ENCODE measurements at regions not wholly inside any gene's neighbourhood (a gene's known extent, or its start where the extent isn't known, plus 50 kb on each side); places are given as distances from the start of the nearest gene placed in this dataset.

DNA sequence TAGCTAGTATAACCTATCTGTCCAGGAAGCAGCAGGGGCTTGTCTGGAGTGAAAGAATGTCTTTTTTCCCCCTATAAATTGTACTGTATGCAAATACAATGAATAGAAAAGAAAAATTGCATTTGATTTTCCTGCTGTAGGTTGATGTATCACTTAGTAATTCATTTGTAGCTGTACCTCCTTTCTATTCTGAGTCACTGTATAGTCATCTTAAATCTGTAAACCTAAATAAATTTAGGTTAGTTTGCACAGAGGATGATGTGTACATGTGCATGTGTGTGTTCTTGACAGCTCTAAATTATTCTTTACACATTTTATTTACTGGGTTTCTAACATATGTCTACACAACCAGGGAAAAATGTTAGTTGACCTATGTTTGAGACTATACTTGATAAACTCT lies 478.7 kb upstream of the CNTNAP5 start:
- no peak for ATAC-seq
- Mint-ChIP-seq H3K27me3 (ENCODE audit: low read depth) (no peaks in the 10 kb centered on the region), H3K36me3 (0 out of 2 replicates have a peak, but pooled peaks cover 5% of the 10 kb centered on the region), H3K27ac (no peak overlapping the region), H3K4me3 (no peak overlapping the region), H3K4me1 (no peaks in the 10 kb centered on the region), H3K9me3 (peaks cover 21% of the 10 kb centered on the region)
- CTCF ChIA-PET, result no interaction called here
- POLR2A ChIA-PET, result no interaction called here
- no peak for TF ChIP-seq CBFB (CRISPR knock-in tag; IDR thresholded peaks at IDR 0.05; ENCODE audit: low read depth)
- no peak for TF ChIP-seq ZNF263 (CRISPR knock-in tag; IDR thresholded peaks at IDR 0.05; ENCODE audit: low read depth)
- no peak for TF ChIP-seq ZBTB21 (CRISPR knock-in tag; IDR thresholded peaks at IDR 0.05; ENCODE audit: borderline replicate concordance)
- TF ChIP-seq, protein P1, sequence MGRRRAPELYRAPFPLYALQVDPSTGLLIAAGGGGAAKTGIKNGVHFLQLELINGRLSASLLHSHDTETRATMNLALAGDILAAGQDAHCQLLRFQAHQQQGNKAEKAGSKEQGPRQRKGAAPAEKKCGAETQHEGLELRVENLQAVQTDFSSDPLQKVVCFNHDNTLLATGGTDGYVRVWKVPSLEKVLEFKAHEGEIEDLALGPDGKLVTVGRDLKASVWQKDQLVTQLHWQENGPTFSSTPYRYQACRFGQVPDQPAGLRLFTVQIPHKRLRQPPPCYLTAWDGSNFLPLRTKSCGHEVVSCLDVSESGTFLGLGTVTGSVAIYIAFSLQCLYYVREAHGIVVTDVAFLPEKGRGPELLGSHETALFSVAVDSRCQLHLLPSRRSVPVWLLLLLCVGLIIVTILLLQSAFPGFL (CRISPR knock-in tag; IDR thresholded peaks at IDR 0.05; ENCODE audit: borderline replicate concordance), result no peak
- TF ChIP-seq GTF2I (CRISPR knock-in tag; conservative IDR thresholded peaks at IDR 0.05), result no peak
- TF ChIP-seq, protein P2, sequence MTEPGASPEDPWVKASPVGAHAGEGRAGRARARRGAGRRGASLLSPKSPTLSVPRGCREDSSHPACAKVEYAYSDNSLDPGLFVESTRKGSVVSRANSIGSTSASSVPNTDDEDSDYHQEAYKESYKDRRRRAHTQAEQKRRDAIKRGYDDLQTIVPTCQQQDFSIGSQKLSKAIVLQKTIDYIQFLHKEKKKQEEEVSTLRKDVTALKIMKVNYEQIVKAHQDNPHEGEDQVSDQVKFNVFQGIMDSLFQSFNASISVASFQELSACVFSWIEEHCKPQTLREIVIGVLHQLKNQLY (CRISPR knock-in tag; IDR thresholded peaks at IDR 0.05), result no peak
- no peak for TF ChIP-seq ELF4 (CRISPR knock-in tag; IDR thresholded peaks at IDR 0.05; ENCODE audit: low read depth)
- no peak for TF ChIP-seq AFF4 (CRISPR knock-in tag; IDR thresholded peaks at IDR 0.05; ENCODE audit: borderline replicate concordance)
- TF ChIP-seq CREM (CRISPR knock-in tag; IDR thresholded peaks at IDR 0.05), result no peak
- TF ChIP-seq, protein P3, sequence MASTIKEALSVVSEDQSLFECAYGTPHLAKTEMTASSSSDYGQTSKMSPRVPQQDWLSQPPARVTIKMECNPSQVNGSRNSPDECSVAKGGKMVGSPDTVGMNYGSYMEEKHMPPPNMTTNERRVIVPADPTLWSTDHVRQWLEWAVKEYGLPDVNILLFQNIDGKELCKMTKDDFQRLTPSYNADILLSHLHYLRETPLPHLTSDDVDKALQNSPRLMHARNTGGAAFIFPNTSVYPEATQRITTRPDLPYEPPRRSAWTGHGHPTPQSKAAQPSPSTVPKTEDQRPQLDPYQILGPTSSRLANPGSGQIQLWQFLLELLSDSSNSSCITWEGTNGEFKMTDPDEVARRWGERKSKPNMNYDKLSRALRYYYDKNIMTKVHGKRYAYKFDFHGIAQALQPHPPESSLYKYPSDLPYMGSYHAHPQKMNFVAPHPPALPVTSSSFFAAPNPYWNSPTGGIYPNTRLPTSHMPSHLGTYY (CRISPR knock-in tag; IDR thresholded peaks at IDR 0.05), result no peak
- TF ChIP-seq, protein P4, sequence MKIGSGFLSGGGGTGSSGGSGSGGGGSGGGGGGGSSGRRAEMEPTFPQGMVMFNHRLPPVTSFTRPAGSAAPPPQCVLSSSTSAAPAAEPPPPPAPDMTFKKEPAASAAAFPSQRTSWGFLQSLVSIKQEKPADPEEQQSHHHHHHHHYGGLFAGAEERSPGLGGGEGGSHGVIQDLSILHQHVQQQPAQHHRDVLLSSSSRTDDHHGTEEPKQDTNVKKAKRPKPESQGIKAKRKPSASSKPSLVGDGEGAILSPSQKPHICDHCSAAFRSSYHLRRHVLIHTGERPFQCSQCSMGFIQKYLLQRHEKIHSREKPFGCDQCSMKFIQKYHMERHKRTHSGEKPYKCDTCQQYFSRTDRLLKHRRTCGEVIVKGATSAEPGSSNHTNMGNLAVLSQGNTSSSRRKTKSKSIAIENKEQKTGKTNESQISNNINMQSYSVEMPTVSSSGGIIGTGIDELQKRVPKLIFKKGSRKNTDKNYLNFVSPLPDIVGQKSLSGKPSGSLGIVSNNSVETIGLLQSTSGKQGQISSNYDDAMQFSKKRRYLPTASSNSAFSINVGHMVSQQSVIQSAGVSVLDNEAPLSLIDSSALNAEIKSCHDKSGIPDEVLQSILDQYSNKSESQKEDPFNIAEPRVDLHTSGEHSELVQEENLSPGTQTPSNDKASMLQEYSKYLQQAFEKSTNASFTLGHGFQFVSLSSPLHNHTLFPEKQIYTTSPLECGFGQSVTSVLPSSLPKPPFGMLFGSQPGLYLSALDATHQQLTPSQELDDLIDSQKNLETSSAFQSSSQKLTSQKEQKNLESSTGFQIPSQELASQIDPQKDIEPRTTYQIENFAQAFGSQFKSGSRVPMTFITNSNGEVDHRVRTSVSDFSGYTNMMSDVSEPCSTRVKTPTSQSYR (CRISPR knock-in tag; IDR thresholded peaks at IDR 0.05), result no peak
- no peak for TF ChIP-seq GRHL2 (CRISPR knock-in tag; IDR thresholded peaks at IDR 0.05; ENCODE audit: insufficient replicate concordance, severe bottlenecking)
- no peak for TF ChIP-seq TEAD4 (CRISPR knock-in tag; IDR thresholded peaks at IDR 0.05)
- no peak for DNase-seq (ENCODE audit: low spot score)

GRCh38 chr2:123563515-123563914 lies 461.6 kb upstream of the CNTNAP5 start:
- no peak overlapping the region for H3K4me3 Mint-ChIP-seq
- peaks cover under 1% of the 10 kb centered on the region; the same call in 1 of the 2 replicates for H3K9me3 Mint-ChIP-seq
- H3K36me3 Mint-ChIP-seq, result no peaks in the 10 kb centered on the region
- ATAC-seq, result no peak
- H3K4me1 Mint-ChIP-seq, result no peaks in the 10 kb centered on the region
- ChIA-PET CTCF (no interaction called here), POLR2A (no interaction called here)
- DNase-seq (ENCODE audit: low spot score), result no peak
- no peak overlapping the region for H3K27ac Mint-ChIP-seq
- no peaks in the 10 kb centered on the region for H3K27me3 Mint-ChIP-seq (ENCODE audit: low read depth)
- TF ChIP-seq USF1 (CRISPR knock-in tag; IDR thresholded peaks at IDR 0.05) (no peak), NR1H2 (CRISPR knock-in tag; IDR thresholded peaks at IDR 0.05) (no peak), FOXJ3 (CRISPR knock-in tag; IDR thresholded peaks at IDR 0.05; ENCODE audit: borderline replicate concordance) (no peak), ZNF416 (CRISPR knock-in tag; IDR thresholded peaks at IDR 0.05) (no peak), IRF1 (CRISPR knock-in tag; IDR thresholded peaks at IDR 0.05) (no peak), SMAD4 (CRISPR knock-in tag; IDR thresholded peaks at IDR 0.05) (no peak), ZNF232 (CRISPR knock-in tag; IDR thresholded peaks at IDR 0.05) (no peak), ZNF138 (CRISPR knock-in tag; conservative IDR thresholded peaks at IDR 0.05) (no peak)
- TF ChIP-seq, protein P5, sequence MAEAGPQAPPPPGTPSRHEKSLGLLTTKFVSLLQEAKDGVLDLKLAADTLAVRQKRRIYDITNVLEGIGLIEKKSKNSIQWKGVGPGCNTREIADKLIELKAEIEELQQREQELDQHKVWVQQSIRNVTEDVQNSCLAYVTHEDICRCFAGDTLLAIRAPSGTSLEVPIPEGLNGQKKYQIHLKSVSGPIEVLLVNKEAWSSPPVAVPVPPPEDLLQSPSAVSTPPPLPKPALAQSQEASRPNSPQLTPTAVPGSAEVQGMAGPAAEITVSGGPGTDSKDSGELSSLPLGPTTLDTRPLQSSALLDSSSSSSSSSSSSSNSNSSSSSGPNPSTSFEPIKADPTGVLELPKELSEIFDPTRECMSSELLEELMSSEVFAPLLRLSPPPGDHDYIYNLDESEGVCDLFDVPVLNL (CRISPR knock-in tag; IDR thresholded peaks at IDR 0.05; ENCODE audit: borderline replicate concordance, low read depth), result no peak
- TF ChIP-seq, protein P6, sequence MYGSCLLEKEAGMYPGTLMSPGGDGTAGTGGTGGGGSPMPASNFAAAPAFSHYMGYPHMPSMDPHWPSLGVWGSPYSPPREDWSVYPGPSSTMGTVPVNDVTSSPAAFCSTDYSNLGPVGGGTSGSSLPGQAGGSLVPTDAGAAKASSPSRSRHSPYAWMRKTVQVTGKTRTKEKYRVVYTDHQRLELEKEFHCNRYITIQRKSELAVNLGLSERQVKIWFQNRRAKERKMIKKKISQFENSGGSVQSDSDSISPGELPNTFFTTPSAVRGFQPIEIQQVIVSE (CRISPR knock-in tag; IDR thresholded peaks at IDR 0.05; ENCODE audit: borderline replicate concordance), result no peak

Data from WTC11 (cell line).